ENCODE measurements at regions not wholly inside any gene's neighbourhood (a gene's known extent, or its start where the extent isn't known, plus 50 kb on each side); places are given as distances from the start of the nearest gene placed in this dataset.

- DNase-seq: no peak
Observed at GRCh38 chr18:78688249-78688648, 291.4 kb upstream of the SALL3 start.

- no peak for DNase-seq
Observed at GRCh38 chr18:78688916-78689315, 290.7 kb upstream of the SALL3 start.

- no peak for DNase-seq
Observed at GRCh38 chr18:78689606-78690005, 290.0 kb upstream of the SALL3 start.

GRCh38 chr18:78692105-78692504 is 287.5 kb upstream of the SALL3 start:
- no peak for DNase-seq

- DNase-seq: no peak
Observed at GRCh38 chr18:78693429-78693828, 286.2 kb upstream of the SALL3 start.

- no peak for DNase-seq
Observed at GRCh38 chr18:78696698-78697435, 282.8 kb upstream of the SALL3 start.

GRCh38 chr18:78697446-78697845 is 282.2 kb upstream of the SALL3 start:
- DNase-seq: no peak

GRCh38 chr18:78698914-78699313 is 280.7 kb upstream of the SALL3 start:
- DNase-seq: no peak

- DNase-seq: no peak
Observed at GRCh38 chr18:78699499-78699898, 280.1 kb upstream of the SALL3 start.

- no peak for DNase-seq
Observed at GRCh38 chr18:78701771-78702396, 277.7 kb upstream of the SALL3 start.

- DNase-seq: no peak
Observed at GRCh38 chr18:78703291-78703690, 276.3 kb upstream of the SALL3 start.

GRCh38 chr18:78704971-78705461 is 274.6 kb upstream of the SALL3 start:
- no peak for DNase-seq

GRCh38 chr18:78709261-78709809 is 270.3 kb upstream of the SALL3 start:
- DNase-seq: no peak

- no peak for DNase-seq
Observed at GRCh38 chr18:78711316-78711715, 268.3 kb upstream of the SALL3 start.

GRCh38 chr18:78711971-78712370 is 267.6 kb upstream of the SALL3 start:
- DNase-seq: no peak

- no peak for DNase-seq
Observed at GRCh38 chr18:78713069-78713468, 266.5 kb upstream of the SALL3 start.

GRCh38 chr18:78713726-78714125 is 265.9 kb upstream of the SALL3 start:
- DNase-seq: no peak

GRCh38 chr18:78716022-78716421 is 263.6 kb upstream of the SALL3 start:
- DNase-seq: no peak

GRCh38 chr18:78716581-78716980 is 263.0 kb upstream of the SALL3 start:
- DNase-seq: no peak

GRCh38 chr18:78717051-78717765 is 262.4 kb upstream of the SALL3 start:
- no peak for DNase-seq

- DNase-seq: no peak
Observed at GRCh38 chr18:78717766-78718150, 261.9 kb upstream of the SALL3 start.

- no peak for DNase-seq
Observed at GRCh38 chr18:78719821-78720220, 259.8 kb upstream of the SALL3 start.

GRCh38 chr18:78720456-78721237 is 259.0 kb upstream of the SALL3 start:
- no peak for DNase-seq
